Heart left ventricle (tissue), 16 donors: ENCODE measurements at regions not wholly inside any gene's neighbourhood (a gene's known extent, or its start where the extent isn't known, plus 50 kb on each side); places are given as distances from the start of the nearest gene placed in this dataset.

Experiments
- ATAC-seq, 4 donors: fragments of 200-7000 bp; cut with Tn5 transposase; one replicate each; pipeline ENCODE4 v1.9.1; 2020 to 2022; ENCODE audit warnings: moderate library complexity in 4 of 4, mild to moderate bottlenecking in 3 of 4, moderate number of reproducible peaks in 1 of 4
- DNase-seq, 5 donors: peaks; one replicate each; pipeline ENCODE4 v3.0.0-alpha.2; 2020
- H3K27ac ChIP-seq, 12 donors: fragments of 200-600 bp; sonication (generic) in 4 of 12; one replicate each; pipeline versions ENCODE4 v1.5.0 to v1.8.0; 2016 to 2022; ENCODE audit warnings: mild to moderate bottlenecking in 2 of 12
- H3K27me3 ChIP-seq, 9 donors: fragments of 200-600 bp; sonication (generic) in 2 of 9; one replicate each; pipeline versions ENCODE4 v1.5.1 to v1.8.0; 2016 to 2022; ENCODE audit warnings: mild to moderate bottlenecking in 3 of 9
- H3K36me3 ChIP-seq, 9 donors: fragments of 200-600 bp; sonication (generic) in 2 of 9; one replicate each; pipeline versions ENCODE4 v1.5.0 to v1.8.0; 2018 to 2022; ENCODE audit warnings: mild to moderate bottlenecking in 2 of 9
- H3K4me1 ChIP-seq, 12 donors: fragments of 200-600 bp; sonication (generic) in 4 of 12; one replicate each; pipeline versions ENCODE4 v1.5.0 to v1.8.0; 2016 to 2022; ENCODE audit warnings: mild to moderate bottlenecking in 3 of 12
- H3K4me3 ChIP-seq, 12 donors: fragments of 200-600 bp; sonication (generic) in 4 of 12; one replicate each; pipeline versions ENCODE4 v1.5.0 to v1.8.0; 2017 to 2022; ENCODE audit warnings: mild to moderate bottlenecking in 9 of 12, moderate library complexity in 4 of 12
- H3K9me3 ChIP-seq, 12 donors: fragments of 200-600 bp; sonication (generic) in 4 of 12; one replicate each; pipeline versions ENCODE4 v1.5.0 to v1.8.0; 2016 to 2022; ENCODE audit warnings: mild to moderate bottlenecking in 1 of 12
- CTCF ChIP-seq, 12 donors: fragments of 200-600 bp; sonication (generic) in 4 of 12; IDR thresholded peaks; one replicate each; pipeline versions ENCODE4 v1.5.0 to v1.8.0; 2018 to 2022; ENCODE audit warnings: antibody characterized with exemption in 12 of 12, mild to moderate bottlenecking in 5 of 12
- POLR2A ChIP-seq, 2 donors: fragments of 450-650 bp; IDR thresholded peaks; one replicate each; pipeline ENCODE4 v1.6.1; 2017; ENCODE audit warnings: antibody characterized with exemption in 2 of 2, mild to moderate bottlenecking in 2 of 2, moderate library complexity in 2 of 2
- WGBS, 4 donors: extraction: QIAGEN DNeasy Blood & Tissue Kit in 2 of 4; methylation state at CpG; one replicate each; pipeline versions ENCODE4 v1.1.5 to v1.1.7; 2013 to 2018; 5-methylcytosine and 5-hydroxymethylcytosine counted together
- intact Hi-C, 10 donors: fragments of 100-400 bp; cut with DNase I; formaldehyde crosslinking; loops; one replicate each; pipeline versions ENCODE4 v1.11.1 to v1.14.2; 2022
- donor health status: ischemic (EF 13 %, LVEDD 7.1; RV severe dilation, severe dysfunction).
- donor health status: healthy with polysubstance abuse.
- donor health status: DM: no; HTN: yes; CAD: no.
- donor health status: DM: no; HTN: no; CAD: no.
- donor health status: ischemic (EF 25% LVEDD 6.9; RV normal size, moderate dysfunction).
- donor health status: ischemic (EF 25% LVEDD 5.7; RV mildly dilated, moderate dysfunction).
- donor health status: healthy.
- donor health status: DM: yes; HTN: yes; CAD: no.
- donor health status: ischemic (EF 35%, LVEDD 5.7; RV mildly dilated, moderate dysfunction).
- donor health status: nonischemic (EF 11% LVEDD 7.7; RV severe dilation, severe dysfunction).
- donor health status: DM: yes; HTN: yes; CAD: no.
- donor health status: PGD.
- donor health status: ischemic (EF 29% LVEDD 5.4; RV normal size, mild dysfunction).
- donor health status: nonischemic (EF 23%, LVEDD 6.1; RV moderate dilation, normal function).

GRCh38 chr6:115798229-115798628 is 262.5 kb downstream of the FRK start:
- 17 to 43% (median 30%) methylated on average over 1 of the region's 1 CpG for WGBS, 4 donors
- Histone ChIP-seq H3K27ac (no peak overlapping the region), H3K27me3 (no peaks in the 10 kb centered on the region), H3K4me3 (no peak overlapping the region), H3K36me3 (no peaks in the 10 kb centered on the region), H3K4me1 (no peaks in the 10 kb centered on the region), H3K9me3 (no peaks in the 10 kb centered on the region)
- no peak for TF ChIP-seq CTCF (IDR thresholded peaks at IDR 0.05)
- no peak for TF ChIP-seq POLR2A (IDR thresholded peaks at IDR 0.05)
- intact Hi-C loops: no loop called here
- DNase-seq (no peak), ATAC-seq (no peak)

- Histone ChIP-seq H3K4me1 (no peaks in the 10 kb centered on the region), H3K4me3 (no peak overlapping the region), H3K9me3 (no peaks in the 10 kb centered on the region), H3K36me3 (no peaks in the 10 kb centered on the region), H3K27me3 (no peaks in the 10 kb centered on the region), H3K27ac (no peak overlapping the region)
- TF ChIP-seq POLR2A (IDR thresholded peaks at IDR 0.05): no peak
- no peak for TF ChIP-seq CTCF (IDR thresholded peaks at IDR 0.05)
- DNase-seq: no peak
- 31 to 61% (median 43%) methylated on average over 1 of the region's 1 CpG for WGBS, 4 donors
- ATAC-seq: no peak
- intact Hi-C loops: no loop called here
Measured at GRCh38 chr6:115796829-115797228, 263.9 kb downstream of the FRK start.

GRCh38 chr6:115796061-115796460 is 264.6 kb downstream of the FRK start:
- intact Hi-C loops: no loop called here
- H3K9me3 ChIP-seq: no peaks in the 10 kb centered on the region
- TF ChIP-seq CTCF (IDR thresholded peaks at IDR 0.05) (no peak), POLR2A (IDR thresholded peaks at IDR 0.05) (no peak)

GRCh38 chr6:115783402-115784061 is 277.2 kb downstream of the FRK start:
- Histone ChIP-seq H3K4me3 (no peak overlapping the region), H3K4me1 (no peaks in the 10 kb centered on the region), H3K9me3 (no peaks in the 10 kb centered on the region), H3K27ac (no peak overlapping the region), H3K36me3 (no peaks in the 10 kb centered on the region), H3K27me3 (no peaks in the 10 kb centered on the region)
- ATAC-seq: no peak
- no peak for TF ChIP-seq POLR2A (IDR thresholded peaks at IDR 0.05)
- TF ChIP-seq CTCF (IDR thresholded peaks at IDR 0.05): no peak
- 54 to 59% (median 55%) methylated on average over 3 of the region's 3 CpGs for WGBS, 4 donors
- peak in 1 of 5 donors; percentile 32 for DNase-seq
- intact Hi-C loops: no loop called here

More at GRCh38 chr6:115796061-115796460, 264.6 kb downstream of the FRK start:
- DNase-seq: no peak
- no peaks in the 10 kb centered on the region for H3K27me3 ChIP-seq
- no peak for ATAC-seq
- no peaks in the 10 kb centered on the region for H3K36me3 ChIP-seq
- no peaks in the 10 kb centered on the region for H3K4me1 ChIP-seq
- no peak overlapping the region for H3K27ac ChIP-seq
- no peak overlapping the region for H3K4me3 ChIP-seq
- WGBS, 4 donors: 63 to 84% (median 76%) methylated on average over 2 of the region's 2 CpGs
